H9 (cell line): ENCODE measurements at regions not wholly inside any gene's neighbourhood (a gene's known extent, or its start where the extent isn't known, plus 50 kb on each side); places are given as distances from the start of the nearest gene placed in this dataset.

Experiments used
- DNase-seq: peaks from one replicate; pipeline ENCODE4 v3.0.0-alpha.2; 2017
- H2AFZ ChIP-seq: one replicate; pipeline ENCODE4 v1.6.1; 2013; ENCODE audit warnings: mild to moderate bottlenecking, low read length, control low read depth, moderate library complexity
- H2AK5ac ChIP-seq: 2 replicates; pipeline ENCODE4 v1.6.1; 2013; ENCODE audit warnings: low read length, control low read depth, mixed read lengths; ENCODE audit not compliant: insufficient read length
- H2BK120ac ChIP-seq: one replicate; pipeline ENCODE4 v1.6.1; 2013; ENCODE audit warnings: low read depth, mild to moderate bottlenecking, low read length, control low read depth, inconsistent platforms; ENCODE audit not compliant: poor library complexity, severe bottlenecking
- H2BK12ac ChIP-seq: 2 replicates; pipeline ENCODE4 v1.6.1; 2013; ENCODE audit warnings: low read length, control low read depth, mixed read lengths, low read depth; ENCODE audit not compliant: insufficient read length
- H2BK15ac ChIP-seq: 2 replicates; pipeline ENCODE4 v1.6.1; 2013; ENCODE audit warnings: low read depth, low read length, control low read depth
- H2BK20ac ChIP-seq: one replicate; pipeline ENCODE4 v1.6.1; 2013; ENCODE audit warnings: low read depth, mild to moderate bottlenecking, low read length, control low read depth, inconsistent platforms; ENCODE audit not compliant: poor library complexity, severe bottlenecking
- H2BK5ac ChIP-seq: 2 replicates; pipeline ENCODE4 v1.6.1; 2013; ENCODE audit warnings: low read length, control low read depth, mixed read lengths; ENCODE audit not compliant: insufficient read length
- H3K14ac ChIP-seq: 2 replicates; pipeline ENCODE4 v1.6.1; 2013; ENCODE audit warnings: low read length, control low read depth; ENCODE audit not compliant: insufficient read depth
- H3K18ac ChIP-seq: 2 replicates; pipeline ENCODE4 v1.6.1; 2013; ENCODE audit warnings: low read depth, mild to moderate bottlenecking, mixed read lengths, low read length, control low read depth; ENCODE audit not compliant: insufficient read length
- H3K23ac ChIP-seq: 2 replicates; pipeline ENCODE4 v1.6.1; 2013; ENCODE audit warnings: low read length, control low read depth, mixed read lengths, low read depth; ENCODE audit not compliant: insufficient read length
- H3K23me2 ChIP-seq: 2 replicates; pipeline ENCODE4 v1.6.1; 2013; ENCODE audit warnings: low read depth, mild to moderate bottlenecking, mixed read lengths, low read length, control low read depth; ENCODE audit not compliant: insufficient read length, poor library complexity, severe bottlenecking
- H3K27ac ChIP-seq: 2 replicates; pipeline ENCODE4 v1.5.1; 2013; ENCODE audit warnings: low read length, control low read depth, mixed read lengths, low read depth; ENCODE audit not compliant: insufficient read length
- H3K27me3 ChIP-seq: 2 replicates; pipeline ENCODE4 v1.6.1; 2013; ENCODE audit warnings: low read length, control low read depth, inconsistent platforms; ENCODE audit not compliant: insufficient read depth
- H3K4ac ChIP-seq: 2 replicates; pipeline ENCODE4 v1.6.1; 2013; ENCODE audit warnings: low read depth, mild to moderate bottlenecking, control low read depth, inconsistent platforms, low read length, moderate library complexity
- H3K4me1 ChIP-seq: 2 replicates; pipeline ENCODE4 v1.6.1; 2013; ENCODE audit warnings: low read length, control low read depth, inconsistent platforms; ENCODE audit not compliant: insufficient read depth
- H3K4me2 ChIP-seq: 2 replicates; pipeline ENCODE4 v1.6.1; 2013; ENCODE audit warnings: low read length, control low read depth, mixed read lengths; ENCODE audit not compliant: insufficient read length, insufficient read depth
- H3K56ac ChIP-seq: 2 replicates; pipeline ENCODE4 v1.6.1; 2013; ENCODE audit warnings: low read depth, mild to moderate bottlenecking, mixed read lengths, low read length, control low read depth; ENCODE audit not compliant: insufficient read length
- H3K79me1 ChIP-seq: 2 replicates; pipeline ENCODE4 v1.6.1; 2013; ENCODE audit warnings: low read depth, mild to moderate bottlenecking, moderate library complexity, low read length, control low read depth, inconsistent platforms; ENCODE audit not compliant: insufficient read depth, poor library complexity, severe bottlenecking
- H3K79me2 ChIP-seq: 2 replicates; pipeline ENCODE4 v1.6.1; 2013; ENCODE audit warnings: low read length, control low read depth, inconsistent platforms; ENCODE audit not compliant: insufficient read depth
- H3K9ac ChIP-seq: 2 replicates; pipeline ENCODE4 v1.6.1; 2013; ENCODE audit warnings: low read length, control low read depth, mixed read lengths; ENCODE audit not compliant: insufficient read length; ENCODE audit errors: extremely low read depth
- H3K9me3 ChIP-seq: one replicate; pipeline ENCODE4 v1.6.1; 2013; ENCODE audit warnings: low read depth, low read length, inconsistent platforms; ENCODE audit not compliant: control insufficient read depth
- H3T11ph ChIP-seq: one replicate; pipeline ENCODE4 v1.6.1; 2013; ENCODE audit warnings: mild to moderate bottlenecking, low read length, control low read depth, inconsistent platforms
- H4K20me1 ChIP-seq: one replicate; pipeline ENCODE4 v1.6.1; 2013; ENCODE audit not compliant: control insufficient read depth, insufficient read length, insufficient read depth
- H4K5ac ChIP-seq: 2 replicates; pipeline ENCODE4 v1.6.1; 2013; ENCODE audit warnings: low read depth, mild to moderate bottlenecking, mixed read lengths, low read length, control low read depth; ENCODE audit not compliant: insufficient read length
- H4K8ac ChIP-seq: replicated peaks from 2 replicates; pipeline ENCODE4 v1.6.1; 2013; ENCODE audit warnings: low read length, control low read depth, mixed read lengths, low read depth; ENCODE audit not compliant: insufficient read length
- H4K91ac ChIP-seq: 2 replicates; pipeline ENCODE4 v1.6.1; 2013; ENCODE audit warnings: low read depth, mild to moderate bottlenecking, moderate library complexity, mixed read lengths, low read length, control low read depth; ENCODE audit not compliant: insufficient read length
- H3K27ac Mint-ChIP-seq, 3 experiments: 2 replicates in 2 of 3; 3 replicates in 1 of 3; pipeline ENCODE4 v1.8.0; 2020 to 2021; ENCODE audit warnings: mixed read lengths in 3 of 3, mild to moderate bottlenecking in 1 of 3, moderate library complexity in 1 of 3
- H3K27me3 Mint-ChIP-seq: 2 replicates; pipeline ENCODE4 v1.8.0; 2021; ENCODE audit warnings: low read depth, mild to moderate bottlenecking, moderate library complexity, mixed read lengths
- H3K36me3 Mint-ChIP-seq, 3 experiments: 2 replicates in 2 of 3; 3 replicates in 1 of 3; pipeline ENCODE4 v1.8.0; 2020 to 2021; ENCODE audit warnings: low read depth in 3 of 3, mixed read lengths in 3 of 3; ENCODE audit not compliant: insufficient read depth in 1 of 3
- H3K4me1 Mint-ChIP-seq, 2 experiments: 2 replicates each; pipeline ENCODE4 v1.8.0; 2020; ENCODE audit warnings: mixed read lengths in 2 of 2
- H3K4me3 Mint-ChIP-seq, 2 experiments: 2 replicates in 1 of 2; 3 replicates in 1 of 2; pipeline ENCODE4 v1.8.0; 2020 to 2021; ENCODE audit warnings: mild to moderate bottlenecking in 2 of 2, mixed read lengths in 2 of 2, moderate library complexity in 1 of 2
- H3K9me3 Mint-ChIP-seq, 2 experiments: 2 replicates in 1 of 2; 3 replicates in 1 of 2; pipeline ENCODE4 v1.8.0; 2020; ENCODE audit warnings: mild to moderate bottlenecking in 2 of 2, mixed read lengths in 2 of 2, moderate library complexity in 1 of 2
- TF ChIP-seq, protein P1 (sequence below): fragments of 200-600 bp; sonication (generic); conservative IDR thresholded peaks from 3 replicates; pipeline ENCODE4 v1.8.0; 2021; ENCODE audit warnings: antibody characterized with exemption, mild to moderate bottlenecking

DNA sequence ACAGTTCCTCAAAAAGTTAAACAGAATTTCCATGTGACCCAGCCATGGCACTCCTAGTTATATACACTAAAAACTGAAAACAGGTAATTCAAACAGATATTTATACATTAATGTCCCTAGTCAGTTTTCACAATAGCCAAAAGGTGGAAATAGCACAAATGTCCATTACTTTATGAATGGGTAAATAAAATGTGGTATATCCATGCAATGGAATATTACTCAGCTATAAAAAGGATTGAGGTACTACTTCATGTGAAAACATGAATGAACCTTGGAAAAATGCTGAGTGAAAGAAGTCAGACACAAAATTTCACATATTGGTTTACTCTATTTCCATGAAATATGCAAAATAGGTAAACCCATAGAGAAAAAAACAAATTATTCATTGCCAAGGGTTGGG is 351.8 kb upstream of the AMOT start:
- Histone ChIP-seq H3K4me2 (no peak overlapping the region), H3K4ac (no peak overlapping the region), H2AK5ac (no peak overlapping the region), H3K18ac (no peak overlapping the region), H4K5ac (no peak overlapping the region), H3K14ac (no peak overlapping the region), H3K9ac (no peak overlapping the region), H4K8ac (no peak overlapping the region), H3K79me1 (no peaks in the 10 kb centered on the region), H4K91ac (no peak overlapping the region), H4K20me1 (no peaks in the 10 kb centered on the region), H3K27me3 (no peaks in the 10 kb centered on the region), H3K79me2 (no peaks in the 10 kb centered on the region), H3K56ac (no peak overlapping the region), H2AFZ (no peak overlapping the region), H2BK12ac (no peak overlapping the region), H2BK20ac (no peak overlapping the region), H2BK15ac (no peak overlapping the region), H3K23ac (no peak overlapping the region), H3K4me1 (no peaks in the 10 kb centered on the region), H3T11ph (no peak overlapping the region), H3K27ac (no peak overlapping the region), H2BK120ac (no peak overlapping the region), H3K23me2 (no peaks in the 10 kb centered on the region), H3K9me3 (no peaks in the 10 kb centered on the region), H2BK5ac (no peak overlapping the region)
- Mint-ChIP-seq H3K27ac (no peak overlapping the region), H3K4me1 (peaks cover 0 to under 1% of the 10 kb centered on the region in 2 experiments; a peak in 1 of 4 replicates), H3K9me3 (peaks cover 6 to 9% of the 10 kb centered on the region in 2 experiments), H3K36me3 (peaks cover 4 to 13% (median 5%) of the 10 kb centered on the region in 3 experiments; a peak in 4 of 7 replicates), H3K4me3 (no peak overlapping the region), H3K27me3 (no peaks in the 10 kb centered on the region)
- TF ChIP-seq, protein P1, sequence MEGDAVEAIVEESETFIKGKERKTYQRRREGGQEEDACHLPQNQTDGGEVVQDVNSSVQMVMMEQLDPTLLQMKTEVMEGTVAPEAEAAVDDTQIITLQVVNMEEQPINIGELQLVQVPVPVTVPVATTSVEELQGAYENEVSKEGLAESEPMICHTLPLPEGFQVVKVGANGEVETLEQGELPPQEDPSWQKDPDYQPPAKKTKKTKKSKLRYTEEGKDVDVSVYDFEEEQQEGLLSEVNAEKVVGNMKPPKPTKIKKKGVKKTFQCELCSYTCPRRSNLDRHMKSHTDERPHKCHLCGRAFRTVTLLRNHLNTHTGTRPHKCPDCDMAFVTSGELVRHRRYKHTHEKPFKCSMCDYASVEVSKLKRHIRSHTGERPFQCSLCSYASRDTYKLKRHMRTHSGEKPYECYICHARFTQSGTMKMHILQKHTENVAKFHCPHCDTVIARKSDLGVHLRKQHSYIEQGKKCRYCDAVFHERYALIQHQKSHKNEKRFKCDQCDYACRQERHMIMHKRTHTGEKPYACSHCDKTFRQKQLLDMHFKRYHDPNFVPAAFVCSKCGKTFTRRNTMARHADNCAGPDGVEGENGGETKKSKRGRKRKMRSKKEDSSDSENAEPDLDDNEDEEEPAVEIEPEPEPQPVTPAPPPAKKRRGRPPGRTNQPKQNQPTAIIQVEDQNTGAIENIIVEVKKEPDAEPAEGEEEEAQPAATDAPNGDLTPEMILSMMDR: no peak
- no peak for DNase-seq
